ENCODE measurements at regions not wholly inside any gene's neighbourhood (a gene's known extent, or its start where the extent isn't known, plus 50 kb on each side); places are given as distances from the start of the nearest gene placed in this dataset.

DNA sequence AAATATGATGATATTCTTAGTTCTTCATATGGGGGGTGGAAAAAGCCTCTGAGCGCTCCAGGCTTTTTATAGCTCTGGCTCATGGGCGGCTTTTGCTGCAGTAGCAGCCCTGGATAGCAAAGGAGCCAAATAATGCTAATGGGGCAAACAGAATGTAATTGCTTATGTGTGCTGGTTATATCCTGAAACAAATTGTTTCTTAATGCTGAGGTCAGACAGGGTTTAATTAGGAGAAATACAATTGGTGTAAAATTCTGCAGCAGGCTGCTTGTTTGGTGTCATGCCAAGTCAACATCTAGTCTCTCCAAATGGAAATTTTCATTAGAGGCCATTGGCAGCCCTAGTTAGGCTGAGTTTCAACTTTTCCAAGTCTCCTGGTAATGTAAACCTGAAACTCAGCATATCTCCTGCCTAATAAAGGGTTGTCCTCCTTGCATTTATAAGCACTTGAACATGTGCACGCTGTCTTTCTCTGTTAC is 530.1 kb upstream of the NOX3 start:
- H4K5ac ChIP-seq (ENCODE audit: low read depth, low read length): no peak overlapping the region
- no peaks in the 10 kb centered on the region for H3K4me1 ChIP-seq (ENCODE audit: control insufficient read depth, insufficient read depth, low read length)
- no peak overlapping the region for H2BK5ac ChIP-seq (ENCODE audit: low read depth, low read length, poor library complexity, severe bottlenecking)
- BruUV-seq (replicated peaks): no TSS peak
- ChIA-PET CTCF (no interaction called here), POLR2A (ENCODE audit: unreplicated experiment) (no interaction called here)
- H3K56ac ChIP-seq (ENCODE audit: extremely low read depth, insufficient read depth, low read length): no peak overlapping the region
- no peak overlapping the region for H2AK5ac ChIP-seq (ENCODE audit: low read depth, low read length)
- H2BK20ac ChIP-seq (ENCODE audit: low read depth, low read length): no peak overlapping the region
- no peaks in the 10 kb centered on the region for H3K36me3 ChIP-seq (ENCODE audit: control insufficient read depth, insufficient read depth, low read length)
- dilution Hi-C loops (cut with HindIII; ENCODE audit: low sequenced_read_pairs, unreplicated experiment) (no loop called here), intact Hi-C loops (cut with micrococcal nuclease) (no loop called here), in situ Hi-C loops (cut with MboI; ENCODE audit: low sequenced_read_pairs) (no loop called here)
- H3K9me3 ChIP-seq (ENCODE audit: control insufficient read depth, insufficient read depth, low read length): no peaks in the 10 kb centered on the region
- ATAC-seq (ENCODE audit: low read depth) (no peak), DNase-seq (no peak)
- H2BK15ac ChIP-seq (ENCODE audit: low read depth, low read length): no peak overlapping the region
- no peak overlapping the region for H4K91ac ChIP-seq (ENCODE audit: insufficient read depth, low read depth, low read length)
- no peak overlapping the region for H3K27ac ChIP-seq (ENCODE audit: insufficient read depth, low read length)
- H2AFZ ChIP-seq (replicated peaks; ENCODE audit: low read length, poor library complexity): no peak overlapping the region
- no peaks in the 10 kb centered on the region for H3K9me1 ChIP-seq (ENCODE audit: insufficient read depth, low read length)
- no peak overlapping the region for H2BK120ac ChIP-seq (ENCODE audit: low read depth, low read length)
- WGBS, 2 experiments (ENCODE audit: extremely low coverage in 2 of 2, insufficient read length in 1 of 2): 0% methylated on average over 1 of the region's 3 CpGs; no CpG with 5 or more reads in 1 of the 2 experiments
- H3K4me2 ChIP-seq (ENCODE audit: low read depth, low read length): no peak overlapping the region
- H3K79me1 ChIP-seq (ENCODE audit: low read depth in 1 of 2, low read length in 2 of 2): no peaks in the 10 kb centered on the region
- TF ChIP-seq MXI1 (IDR thresholded peaks at IDR 0.05; ENCODE audit: borderline replicate concordance, low read depth, low read length): no peak
- TF ChIP-seq NFE2L2 (IDR thresholded peaks at IDR 0.05; ENCODE audit: low read depth, low read length): no peak
- TF ChIP-seq, protein P1, sequence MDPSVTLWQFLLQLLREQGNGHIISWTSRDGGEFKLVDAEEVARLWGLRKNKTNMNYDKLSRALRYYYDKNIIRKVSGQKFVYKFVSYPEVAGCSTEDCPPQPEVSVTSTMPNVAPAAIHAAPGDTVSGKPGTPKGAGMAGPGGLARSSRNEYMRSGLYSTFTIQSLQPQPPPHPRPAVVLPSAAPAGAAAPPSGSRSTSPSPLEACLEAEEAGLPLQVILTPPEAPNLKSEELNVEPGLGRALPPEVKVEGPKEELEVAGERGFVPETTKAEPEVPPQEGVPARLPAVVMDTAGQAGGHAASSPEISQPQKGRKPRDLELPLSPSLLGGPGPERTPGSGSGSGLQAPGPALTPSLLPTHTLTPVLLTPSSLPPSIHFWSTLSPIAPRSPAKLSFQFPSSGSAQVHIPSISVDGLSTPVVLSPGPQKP (IDR thresholded peaks at IDR 0.05; ENCODE audit: borderline replicate concordance, low read depth, low read length): no peak
- no peak for TF ChIP-seq SMC3 (IDR thresholded peaks at IDR 0.05; ENCODE audit: low read depth, low read length)
- TF ChIP-seq RFX5 (IDR thresholded peaks at IDR 0.05; ENCODE audit: low read depth, low read length): no peak
- TF ChIP-seq MAFK (IDR thresholded peaks at IDR 0.05; ENCODE audit: low read depth, low read length): no peak
- TF ChIP-seq, protein P2, sequence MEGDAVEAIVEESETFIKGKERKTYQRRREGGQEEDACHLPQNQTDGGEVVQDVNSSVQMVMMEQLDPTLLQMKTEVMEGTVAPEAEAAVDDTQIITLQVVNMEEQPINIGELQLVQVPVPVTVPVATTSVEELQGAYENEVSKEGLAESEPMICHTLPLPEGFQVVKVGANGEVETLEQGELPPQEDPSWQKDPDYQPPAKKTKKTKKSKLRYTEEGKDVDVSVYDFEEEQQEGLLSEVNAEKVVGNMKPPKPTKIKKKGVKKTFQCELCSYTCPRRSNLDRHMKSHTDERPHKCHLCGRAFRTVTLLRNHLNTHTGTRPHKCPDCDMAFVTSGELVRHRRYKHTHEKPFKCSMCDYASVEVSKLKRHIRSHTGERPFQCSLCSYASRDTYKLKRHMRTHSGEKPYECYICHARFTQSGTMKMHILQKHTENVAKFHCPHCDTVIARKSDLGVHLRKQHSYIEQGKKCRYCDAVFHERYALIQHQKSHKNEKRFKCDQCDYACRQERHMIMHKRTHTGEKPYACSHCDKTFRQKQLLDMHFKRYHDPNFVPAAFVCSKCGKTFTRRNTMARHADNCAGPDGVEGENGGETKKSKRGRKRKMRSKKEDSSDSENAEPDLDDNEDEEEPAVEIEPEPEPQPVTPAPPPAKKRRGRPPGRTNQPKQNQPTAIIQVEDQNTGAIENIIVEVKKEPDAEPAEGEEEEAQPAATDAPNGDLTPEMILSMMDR (conservative IDR thresholded peaks at IDR 0.05; ENCODE audit: low read depth, low read length): no peak
- TF ChIP-seq, protein P3, sequence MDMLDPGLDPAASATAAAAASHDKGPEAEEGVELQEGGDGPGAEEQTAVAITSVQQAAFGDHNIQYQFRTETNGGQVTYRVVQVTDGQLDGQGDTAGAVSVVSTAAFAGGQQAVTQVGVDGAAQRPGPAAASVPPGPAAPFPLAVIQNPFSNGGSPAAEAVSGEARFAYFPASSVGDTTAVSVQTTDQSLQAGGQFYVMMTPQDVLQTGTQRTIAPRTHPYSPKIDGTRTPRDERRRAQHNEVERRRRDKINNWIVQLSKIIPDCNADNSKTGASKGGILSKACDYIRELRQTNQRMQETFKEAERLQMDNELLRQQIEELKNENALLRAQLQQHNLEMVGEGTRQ (IDR thresholded peaks at IDR 0.05; ENCODE audit: low read depth, low read length): no peak
- no peak for TF ChIP-seq RAD21 (IDR thresholded peaks at IDR 0.05; ENCODE audit: low read length)
- TF ChIP-seq CEBPB (IDR thresholded peaks at IDR 0.05; ENCODE audit: low read depth, low read length): no peak
- no peak for TF ChIP-seq RCOR1 (IDR thresholded peaks at IDR 0.05; ENCODE audit: insufficient replicate concordance, low read length)
- TF ChIP-seq BHLHE40 (IDR thresholded peaks at IDR 0.05; ENCODE audit: low read depth, low read length): no peak
- H3K14ac ChIP-seq (replicated peaks; ENCODE audit: low read depth, low read length): no peak overlapping the region
- H3K23ac ChIP-seq (ENCODE audit: low read depth, low read length): no peak overlapping the region
- H4K8ac ChIP-seq (ENCODE audit: low read depth in 2 of 2, low read length in 2 of 2): no peak overlapping the region
- no peak overlapping the region for H3K9ac ChIP-seq (ENCODE audit: low read depth, low read length)
- no peak overlapping the region for H2AK9ac ChIP-seq (replicated peaks; ENCODE audit: low read depth, low read length, poor library complexity)
- H3K4me3 ChIP-seq (ENCODE audit: insufficient read depth, low read depth, low read length): no peak overlapping the region
- H3K27me3 ChIP-seq (ENCODE audit: control insufficient read depth, insufficient read depth, low read length): no peaks in the 10 kb centered on the region
- H3K18ac ChIP-seq (ENCODE audit: low read depth, low read length): no peak overlapping the region
- no peaks in the 10 kb centered on the region for H4K20me1 ChIP-seq (ENCODE audit: insufficient read depth, low read length)
- H3K4ac ChIP-seq (ENCODE audit: low read depth, low read length): no peak overlapping the region
